ENCODE measurements at regions not wholly inside any gene's neighbourhood (a gene's known extent, or its start where the extent isn't known, plus 50 kb on each side); places are given as distances from the start of the nearest gene placed in this dataset.

GRCh38 chr7:8938044-8938805, 504.8 kb downstream of the NXPH1 start:
- H2AFZ ChIP-seq (ENCODE audit: insufficient read depth, low read depth, low read length, poor library complexity, severe bottlenecking): no peak overlapping the region
- no peak overlapping the region for H3K27ac Mint-ChIP-seq
- no peaks in the 10 kb centered on the region for H3K36me3 Mint-ChIP-seq
- no peaks in the 10 kb centered on the region for H4K20me1 ChIP-seq (ENCODE audit: insufficient read depth, low read length)
- 69% methylated on average over 6 of the region's 9 CpGs for WGBS (ENCODE audit: insufficient coverage)
- no peak for DNase-seq
- intact Hi-C loops (cut with micrococcal nuclease): no loop called here
- H3K27me3 ChIP-seq (ENCODE audit: control insufficient read depth in 2 of 2, insufficient read depth in 2 of 2, low read length in 2 of 2): no peaks in the 10 kb centered on the region
- peaks cover 11 to 35% of the 10 kb centered on the region in 2 donors for H3K9me3 ChIP-seq (replicated peaks in 1 of 2; ENCODE audit: control insufficient read depth in 1 of 2, insufficient read depth in 1 of 2, low read length in 2 of 2)
- no peaks in the 10 kb centered on the region for H3K4me1 Mint-ChIP-seq
- no peaks in the 10 kb centered on the region for H3K36me3 ChIP-seq (replicated peaks in 1 of 2; ENCODE audit: control insufficient read depth in 1 of 2, insufficient read depth in 2 of 2, low read length in 2 of 2)
- H3K4me3 Mint-ChIP-seq: no peak overlapping the region
- no peak overlapping the region for H3K27ac ChIP-seq (ENCODE audit: low read depth in 1 of 2, low read length in 2 of 2)
- no peak overlapping the region for H3K4me2 ChIP-seq (replicated peaks; ENCODE audit: extremely low read depth, low read length, poor library complexity, severe bottlenecking)
- H3K79me2 ChIP-seq (ENCODE audit: insufficient read depth, low read length): no peaks in the 10 kb centered on the region
- H3K27me3 Mint-ChIP-seq (ENCODE audit: low read depth in 3 of 3): no peaks in the 10 kb centered on the region
- no peak overlapping the region for H3K4me3 ChIP-seq (replicated peaks in 1 of 3; ENCODE audit: low read depth in 2 of 3, low read length in 3 of 3)
- peaks cover 3 to 20% (median 10%) of the 10 kb centered on the region in 7 donors for H3K9me3 Mint-ChIP-seq
- no peaks in the 10 kb centered on the region for H3K4me1 ChIP-seq (ENCODE audit: control insufficient read depth in 1 of 2, insufficient read depth in 2 of 2, low read length in 2 of 2)
- H3K9ac ChIP-seq (ENCODE audit: insufficient read depth, low read length, poor library complexity, severe bottlenecking): no peak overlapping the region
- TF ChIP-seq CTCF (IDR thresholded peaks at IDR 0.05): no peak

GRCh38 chr7:8939446-8939845, 506.0 kb downstream of the NXPH1 start:
- H4K20me1 ChIP-seq (ENCODE audit: insufficient read depth, low read length): no peaks in the 10 kb centered on the region
- no peak overlapping the region for H3K27ac Mint-ChIP-seq
- no peak overlapping the region for H3K4me2 ChIP-seq (replicated peaks; ENCODE audit: extremely low read depth, low read length, poor library complexity, severe bottlenecking)
- H3K4me1 ChIP-seq (ENCODE audit: control insufficient read depth in 1 of 2, insufficient read depth in 2 of 2, low read length in 2 of 2): no peaks in the 10 kb centered on the region
- peaks cover 3 to 20% (median 10%) of the 10 kb centered on the region in 7 donors for H3K9me3 Mint-ChIP-seq
- no peak overlapping the region for H3K27ac ChIP-seq (ENCODE audit: low read depth in 1 of 2, low read length in 2 of 2)
- no peaks in the 10 kb centered on the region for H3K36me3 ChIP-seq (replicated peaks in 1 of 2; ENCODE audit: control insufficient read depth in 1 of 2, insufficient read depth in 2 of 2, low read length in 2 of 2)
- H3K27me3 ChIP-seq (ENCODE audit: control insufficient read depth in 2 of 2, insufficient read depth in 2 of 2, low read length in 2 of 2): no peaks in the 10 kb centered on the region
- no peak overlapping the region for H2AFZ ChIP-seq (ENCODE audit: insufficient read depth, low read depth, low read length, poor library complexity, severe bottlenecking)
- H3K27me3 Mint-ChIP-seq (ENCODE audit: low read depth in 3 of 3): no peaks in the 10 kb centered on the region
- no peaks in the 10 kb centered on the region for H3K79me2 ChIP-seq (ENCODE audit: insufficient read depth, low read length)
- H3K4me3 ChIP-seq (replicated peaks in 1 of 3; ENCODE audit: low read depth in 2 of 3, low read length in 3 of 3): no peak overlapping the region
- no peak for DNase-seq
- WGBS (ENCODE audit: insufficient coverage): 75% methylated on average over 1 of the region's 1 CpG
- no peak overlapping the region for H3K9ac ChIP-seq (ENCODE audit: insufficient read depth, low read length, poor library complexity, severe bottlenecking)
- TF ChIP-seq CTCF (IDR thresholded peaks at IDR 0.05): no peak
- H3K4me3 Mint-ChIP-seq: no peak overlapping the region
- H3K36me3 Mint-ChIP-seq: no peaks in the 10 kb centered on the region
- H3K4me1 Mint-ChIP-seq: no peaks in the 10 kb centered on the region
- intact Hi-C loops (cut with micrococcal nuclease): no loop called here
- H3K9me3 ChIP-seq (replicated peaks in 1 of 2; ENCODE audit: control insufficient read depth in 1 of 2, insufficient read depth in 1 of 2, low read length in 2 of 2): peaks cover 17 to 35% of the 10 kb centered on the region in 2 donors
